ENCODE measurements at regions not wholly inside any gene's neighbourhood (a gene's known extent, or its start where the extent isn't known, plus 50 kb on each side); places are given as distances from the start of the nearest gene placed in this dataset.

- WGBS (ENCODE audit: low lambda C conversion rate, missing lambda C conversion rate), result 69% methylated on average over 2 of the region's 2 CpGs
- no peaks in the 10 kb centered on the region for H3K9me3 ChIP-seq (ENCODE audit: low read depth)
- TF ChIP-seq CTCF (IDR thresholded peaks at IDR 0.05; ENCODE audit: poor library complexity) (no peak), EZH2phosphoT487 (IDR thresholded peaks at IDR 0.05; ENCODE audit: low read depth, severe bottlenecking, unreplicated experiment) (no peak), EZH2 (IDR thresholded peaks at IDR 0.05; ENCODE audit: borderline replicate concordance) (no peak)
- no peak overlapping the region for H3K27ac ChIP-seq
- H4K20me1 ChIP-seq (ENCODE audit: insufficient read depth, poor library complexity, severe bottlenecking), result no peaks in the 10 kb centered on the region
- H3K9me2 ChIP-seq (replicated peaks; ENCODE audit: insufficient read depth), result no peaks in the 10 kb centered on the region
- no peaks in the 10 kb centered on the region for H3K4me1 ChIP-seq (ENCODE audit: insufficient read depth)
- no peak overlapping the region for H2AFZ ChIP-seq
- H3K36me3 ChIP-seq (replicated peaks; ENCODE audit: insufficient read depth, low read depth), result no peaks in the 10 kb centered on the region
- H3K79me2 ChIP-seq, result no peaks in the 10 kb centered on the region
- no peak for DNase-seq (ENCODE audit: low spot score)
- H3K4me2 ChIP-seq, result no peak overlapping the region
- H3K27me3 ChIP-seq, result no peaks in the 10 kb centered on the region
- no peak overlapping the region for H3K4me3 ChIP-seq
Measured at GRCh38 chr12:62032870-62033269, 227.3 kb upstream of the USP15 start.

- Histone ChIP-seq H3K36me3 (replicated peaks; ENCODE audit: insufficient read depth, low read depth) (no peaks in the 10 kb centered on the region), H3K4me3 (no peak overlapping the region), H3K4me1 (ENCODE audit: insufficient read depth) (no peaks in the 10 kb centered on the region), H4K20me1 (ENCODE audit: insufficient read depth, poor library complexity, severe bottlenecking) (no peaks in the 10 kb centered on the region), H3K9me2 (replicated peaks; ENCODE audit: insufficient read depth) (no peaks in the 10 kb centered on the region), H3K27ac (no peak overlapping the region), H3K27me3 (no peaks in the 10 kb centered on the region), H3K4me2 (no peak overlapping the region), H3K79me2 (no peaks in the 10 kb centered on the region), H2AFZ (no peak overlapping the region), H3K9me3 (ENCODE audit: low read depth) (no peaks in the 10 kb centered on the region)
- TF ChIP-seq EZH2phosphoT487 (IDR thresholded peaks at IDR 0.05; ENCODE audit: low read depth, severe bottlenecking, unreplicated experiment) (no peak), CTCF (IDR thresholded peaks at IDR 0.05; ENCODE audit: poor library complexity) (no peak), EZH2 (IDR thresholded peaks at IDR 0.05; ENCODE audit: borderline replicate concordance) (no peak)
- 82% methylated on average over 5 of the region's 5 CpGs for WGBS (ENCODE audit: low lambda C conversion rate, missing lambda C conversion rate)
- DNase-seq (ENCODE audit: low spot score), result no peak
Measured at GRCh38 chr12:62044450-62045135, 215.6 kb upstream of the USP15 start.

- Histone ChIP-seq H3K9me3 (ENCODE audit: low read depth) (no peaks in the 10 kb centered on the region), H3K9me2 (replicated peaks; ENCODE audit: insufficient read depth) (no peaks in the 10 kb centered on the region), H3K27me3 (no peaks in the 10 kb centered on the region), H3K27ac (no peak overlapping the region), H3K4me2 (no peak overlapping the region), H2AFZ (no peak overlapping the region), H3K4me1 (ENCODE audit: insufficient read depth) (no peaks in the 10 kb centered on the region), H3K79me2 (no peaks in the 10 kb centered on the region), H3K36me3 (replicated peaks; ENCODE audit: insufficient read depth, low read depth) (no peaks in the 10 kb centered on the region), H4K20me1 (ENCODE audit: insufficient read depth, poor library complexity, severe bottlenecking) (no peaks in the 10 kb centered on the region), H3K4me3 (no peak overlapping the region)
- TF ChIP-seq EZH2phosphoT487 (IDR thresholded peaks at IDR 0.05; ENCODE audit: low read depth, severe bottlenecking, unreplicated experiment) (no peak), EZH2 (IDR thresholded peaks at IDR 0.05; ENCODE audit: borderline replicate concordance) (no peak), CTCF (IDR thresholded peaks at IDR 0.05; ENCODE audit: poor library complexity) (no peak)
- no peak for DNase-seq (ENCODE audit: low spot score)
- 91% methylated on average over 2 of the region's 2 CpGs for WGBS (ENCODE audit: low lambda C conversion rate, missing lambda C conversion rate)
Measured at GRCh38 chr12:62045211-62045610, 215.0 kb upstream of the USP15 start.

Data from hepatocyte (in vitro differentiated cells).